Central memory CD4-positive, alpha-beta T cell (primary cell): ENCODE measurements at regions not wholly inside any gene's neighbourhood (a gene's known extent, or its start where the extent isn't known, plus 50 kb on each side); places are given as distances from the start of the nearest gene placed in this dataset.

Source experiments
- DNase-seq: peaks from one replicate; pipeline ENCODE4 v3.0.0; 2022

DNA sequence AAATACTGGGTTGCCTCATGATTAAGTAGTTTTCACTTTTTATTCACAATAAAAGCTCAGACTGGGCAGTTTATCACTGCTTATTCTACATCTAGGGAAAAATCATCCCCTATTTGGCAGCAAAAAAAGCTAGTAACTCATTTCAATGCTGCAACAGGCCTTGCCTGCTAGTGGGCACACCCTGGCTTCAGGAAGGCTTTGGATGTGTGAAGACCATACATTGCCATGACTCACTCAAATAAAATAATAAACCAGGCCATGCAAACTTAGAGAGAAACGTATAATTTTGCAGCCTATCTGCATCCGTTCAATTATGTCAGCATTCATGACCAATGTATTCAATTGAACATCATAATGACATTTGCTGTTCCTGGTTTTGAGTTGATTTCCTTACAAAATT, 402.9 kb downstream of the PIK3R1 start:
- DNase-seq: no peak

DNA sequence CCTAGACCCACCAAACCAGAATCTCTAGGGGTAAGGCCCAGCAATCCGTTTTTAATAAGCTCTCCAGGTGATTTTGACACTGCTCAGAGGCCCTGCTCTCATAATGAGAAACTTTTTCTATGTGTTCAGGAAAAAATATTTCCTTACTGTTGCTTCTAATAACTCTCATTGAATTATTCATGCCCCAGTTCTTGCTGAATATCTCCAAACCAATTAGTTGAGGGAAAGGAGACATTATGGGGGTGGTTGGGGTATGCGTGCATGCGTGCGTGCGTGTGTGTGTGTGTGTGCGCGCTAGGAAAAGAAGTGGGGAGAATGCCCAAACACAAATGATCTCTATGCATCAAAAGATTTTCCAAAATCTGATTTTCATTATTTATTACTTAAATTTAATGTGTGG, 411.4 kb downstream of the PIK3R1 start:
- DNase-seq: no peak

DNA sequence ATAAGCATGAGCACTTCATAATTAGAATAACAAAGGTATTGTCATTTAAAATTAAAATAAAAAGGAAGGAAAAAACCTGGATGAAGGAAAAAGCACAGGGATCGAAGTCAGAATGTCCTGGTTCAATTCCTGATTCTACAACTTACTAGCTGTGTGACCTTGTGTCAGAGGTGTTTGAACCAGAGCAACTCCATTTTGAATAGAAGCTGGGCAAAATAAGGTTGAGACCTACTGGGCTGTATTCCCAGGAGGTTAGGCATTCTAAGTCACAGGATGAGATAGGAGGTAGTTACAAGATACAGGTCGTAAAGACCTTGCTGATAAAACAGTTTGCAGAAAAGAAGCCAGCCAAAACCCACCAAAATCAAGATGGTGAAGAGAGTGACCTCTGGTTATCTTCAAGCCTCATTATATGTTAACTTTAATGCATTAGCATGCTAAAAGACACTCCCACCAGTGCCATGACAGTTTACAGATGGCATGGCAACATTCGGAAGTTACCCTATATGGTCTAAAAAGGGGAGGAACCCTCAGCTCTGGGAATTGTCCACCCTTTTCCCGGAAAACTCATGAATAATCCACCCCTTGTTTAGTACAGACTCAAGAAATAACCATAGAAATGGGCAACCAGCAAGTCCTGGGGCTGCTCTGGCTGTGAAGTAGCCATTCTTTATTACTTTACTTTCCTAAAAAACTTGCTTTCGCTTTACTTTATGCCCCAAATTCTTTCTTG, 412.7 kb downstream of the PIK3R1 start:
- no peak for DNase-seq

DNA sequence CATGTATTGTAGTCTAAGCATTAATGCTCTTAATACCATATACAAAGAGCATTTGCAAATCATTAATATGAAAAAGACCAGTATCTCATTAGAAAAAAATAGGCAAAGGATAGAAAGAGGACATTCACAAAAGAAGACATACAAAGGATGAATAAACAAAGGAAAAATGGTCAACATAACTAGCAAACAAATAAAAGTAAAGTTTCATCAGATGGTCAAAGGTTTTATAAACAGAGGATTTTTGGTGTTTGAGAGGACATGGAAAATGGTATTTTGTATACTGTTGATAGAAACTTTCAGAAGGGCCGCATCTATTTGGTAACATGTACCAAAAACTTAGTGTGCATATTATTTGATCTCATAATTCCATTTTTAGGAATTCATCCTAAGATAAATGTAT, 414.8 kb downstream of the PIK3R1 start:
- DNase-seq: no peak

DNA sequence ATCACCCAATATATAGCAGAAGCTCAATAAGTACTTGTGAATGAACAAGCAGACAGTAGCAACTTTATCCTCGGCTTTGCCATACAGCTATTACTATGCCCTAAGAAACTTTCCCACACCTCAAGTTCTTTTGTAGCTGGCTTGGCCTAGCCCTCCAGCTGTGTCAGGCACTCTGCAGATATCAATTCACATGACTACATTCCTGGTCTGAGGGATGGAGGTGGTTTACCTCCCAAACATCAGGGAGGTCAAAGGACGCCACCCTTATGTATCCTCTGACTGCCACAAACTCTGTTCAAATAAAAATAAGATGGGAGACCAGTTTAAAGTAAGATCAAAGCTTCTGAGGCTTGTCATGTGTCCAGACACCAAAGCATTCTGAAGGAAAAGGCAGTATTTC, 416.3 kb downstream of the PIK3R1 start:
- DNase-seq: no peak

DNA sequence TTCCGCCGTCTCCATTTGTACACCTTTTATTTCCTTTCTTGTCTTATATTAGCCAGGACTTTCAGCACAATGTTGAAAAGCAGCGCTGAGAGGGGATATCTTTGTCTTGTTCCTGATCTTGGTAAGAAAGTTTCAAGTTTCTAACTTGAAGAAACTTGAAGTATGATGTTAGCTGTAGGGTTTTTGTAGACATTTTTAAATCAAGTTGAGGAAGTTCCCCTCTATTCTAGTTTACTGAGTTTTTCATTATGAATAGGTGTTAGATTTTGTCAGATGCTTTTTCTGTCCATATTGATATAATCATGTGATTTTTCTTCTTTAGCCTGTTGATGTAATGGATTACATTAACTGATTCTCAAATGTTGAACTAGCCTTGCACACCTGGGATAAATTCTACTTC, 425.7 kb downstream of the PIK3R1 start:
- no peak for DNase-seq

DNA sequence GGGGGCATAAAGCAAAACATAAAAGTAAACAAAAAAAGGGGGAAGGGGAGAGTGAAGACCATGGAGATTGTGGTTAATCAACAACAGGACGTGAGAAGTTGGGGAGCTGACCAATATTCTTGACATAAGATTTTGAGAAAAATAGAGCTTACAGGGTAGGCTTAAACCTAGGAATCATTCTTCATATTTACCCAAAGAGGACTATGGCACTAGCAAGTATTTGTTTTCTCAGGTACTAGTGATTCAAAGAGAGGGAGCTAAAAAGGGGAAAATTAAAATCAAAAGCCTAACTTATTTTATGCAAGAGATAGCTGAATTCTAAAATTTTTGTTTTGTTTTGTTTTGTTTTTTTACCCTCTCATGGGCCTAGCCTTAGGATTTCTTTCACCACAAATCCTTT, 427.5 kb downstream of the PIK3R1 start:
- DNase-seq: no peak

DNA sequence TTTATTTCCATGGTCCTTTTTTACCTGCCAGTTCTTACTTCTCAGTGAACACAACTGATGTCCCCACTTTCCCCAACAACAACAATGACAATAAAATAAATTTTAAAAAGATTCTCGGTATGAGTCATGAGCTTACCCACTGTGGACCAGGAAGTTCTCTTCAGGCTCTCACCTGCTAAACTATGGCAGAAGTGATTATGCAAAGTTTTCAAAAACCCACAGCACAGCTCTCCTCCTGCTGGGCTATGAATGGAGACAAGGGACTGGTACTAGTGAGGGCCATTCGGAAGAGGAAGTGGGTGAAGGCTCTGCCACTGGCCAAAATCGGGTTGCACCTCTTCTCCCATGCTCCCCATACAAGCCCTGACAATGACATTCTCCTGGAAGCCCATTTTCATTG, 429.4 kb downstream of the PIK3R1 start:
- no peak for DNase-seq

DNA sequence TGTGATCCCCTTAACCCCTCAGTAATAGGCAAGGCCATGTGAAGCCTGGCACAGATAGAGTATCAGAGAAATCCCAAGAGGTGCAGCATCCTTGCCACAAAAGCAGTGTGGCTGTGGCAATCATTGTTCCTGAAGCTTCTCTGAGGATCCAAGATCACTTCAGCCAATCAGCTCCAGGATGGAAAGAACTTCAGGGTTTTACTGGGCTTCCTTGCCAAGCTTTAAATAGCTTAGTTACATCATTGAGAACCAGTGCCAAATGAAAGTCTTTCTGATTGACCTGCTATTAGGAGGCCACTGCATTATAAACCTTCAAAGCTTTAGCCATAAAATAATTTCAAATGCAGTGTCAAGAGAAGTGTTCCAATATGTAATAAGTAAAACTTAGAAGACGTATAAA, 430.6 kb downstream of the PIK3R1 start:
- DNase-seq: no peak

DNA sequence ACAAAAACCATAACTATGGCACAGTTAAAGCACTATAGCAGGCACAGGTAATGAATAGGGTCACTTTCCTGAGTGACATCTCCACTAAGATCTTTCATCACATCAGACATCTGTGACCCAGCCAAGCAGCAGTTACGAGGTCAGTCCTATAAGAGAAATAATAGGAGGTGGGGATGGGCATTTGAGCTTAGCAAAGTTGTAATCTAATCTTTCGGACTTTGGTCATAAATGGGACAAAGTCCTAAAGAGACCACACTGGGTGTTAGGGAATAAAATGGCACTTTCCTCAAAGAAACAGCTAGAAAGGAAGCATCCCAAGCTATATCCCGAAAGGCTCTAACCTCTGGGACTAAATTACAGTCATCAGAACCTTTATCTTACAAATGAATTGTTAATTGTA, 432.2 kb downstream of the PIK3R1 start:
- no peak for DNase-seq

DNA sequence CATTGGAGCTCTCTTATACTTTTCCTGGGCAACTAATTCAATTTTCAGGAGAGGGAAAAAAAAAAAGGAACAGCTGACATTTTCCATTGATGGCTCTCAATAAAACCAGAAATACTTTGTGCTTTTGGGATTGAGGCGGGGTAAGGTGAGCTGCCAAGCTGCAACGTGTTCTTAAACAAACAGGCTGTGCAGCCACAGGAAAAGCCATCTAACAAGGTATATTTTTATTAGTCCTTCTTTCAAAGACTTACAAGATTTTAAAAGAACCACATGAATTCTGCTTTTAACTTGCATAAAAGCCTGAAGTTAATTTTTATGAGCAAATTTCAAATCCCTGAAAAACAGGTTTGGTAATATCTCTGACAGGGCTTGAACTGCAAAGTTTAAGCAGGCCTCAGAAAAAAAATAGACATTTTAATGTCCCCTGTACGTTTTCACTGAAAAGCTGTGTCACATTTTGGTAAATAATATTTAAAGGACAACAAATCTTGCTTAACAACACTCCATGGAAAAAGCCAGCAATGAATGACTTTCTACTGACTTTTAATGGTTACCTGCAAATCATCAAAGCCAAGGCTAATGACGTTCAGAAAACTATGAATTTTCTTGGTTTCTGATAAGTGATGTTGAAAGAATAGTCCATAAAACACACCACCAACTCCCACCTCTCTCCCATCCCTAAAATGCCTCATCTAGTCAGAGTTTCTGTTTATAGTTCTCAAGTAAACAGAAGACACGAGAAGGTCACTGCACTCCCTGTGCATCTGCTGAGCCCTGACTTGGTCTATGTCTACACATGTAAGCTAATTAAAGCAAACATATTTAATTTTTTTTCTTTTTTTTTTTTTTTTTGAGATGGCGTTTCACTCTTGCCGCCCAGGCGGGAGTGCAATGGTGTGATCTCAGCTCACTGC, 433.6 kb downstream of the PIK3R1 start:
- DNase-seq: no peak

DNA sequence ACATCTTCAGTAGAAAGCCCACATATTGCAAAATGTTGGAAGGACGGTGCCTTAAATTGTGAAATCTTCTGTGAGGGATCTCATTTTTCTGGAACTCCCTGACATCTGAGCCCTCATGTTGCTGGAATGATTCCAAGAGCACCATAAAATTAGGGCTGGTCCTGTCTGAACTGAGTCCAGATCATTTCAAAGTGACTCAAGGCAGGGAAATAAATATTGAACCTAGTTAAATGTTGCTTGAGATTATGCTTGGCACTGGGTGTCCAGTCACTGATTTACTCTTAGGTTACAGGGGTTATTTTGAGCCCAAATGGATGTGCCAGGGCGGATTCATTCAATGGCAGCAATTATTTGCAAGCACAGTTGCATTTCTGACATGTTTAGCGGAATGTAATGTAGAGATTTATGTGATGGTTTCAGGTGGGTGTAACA, 437.0 kb downstream of the PIK3R1 start:
- no peak for DNase-seq

DNA sequence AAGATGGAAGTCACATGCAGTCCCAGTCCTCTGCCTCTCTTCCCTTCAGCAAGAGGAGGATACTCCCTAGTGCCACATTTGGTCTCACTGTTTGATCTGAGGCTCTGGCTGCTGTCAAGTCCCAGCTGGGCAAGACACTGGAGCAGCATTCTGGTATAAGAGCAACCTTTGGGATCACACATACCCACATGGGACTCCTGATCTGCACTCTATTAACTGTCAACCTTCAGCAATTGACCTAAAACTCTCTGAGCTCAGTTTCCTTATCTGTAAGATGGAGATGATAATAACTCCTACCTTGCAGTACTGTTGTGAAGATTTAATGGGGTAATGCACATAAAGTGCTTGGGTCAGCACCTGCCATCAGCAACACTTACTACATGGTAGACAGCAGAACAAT, 437.9 kb downstream of the PIK3R1 start:
- DNase-seq: no peak

DNA sequence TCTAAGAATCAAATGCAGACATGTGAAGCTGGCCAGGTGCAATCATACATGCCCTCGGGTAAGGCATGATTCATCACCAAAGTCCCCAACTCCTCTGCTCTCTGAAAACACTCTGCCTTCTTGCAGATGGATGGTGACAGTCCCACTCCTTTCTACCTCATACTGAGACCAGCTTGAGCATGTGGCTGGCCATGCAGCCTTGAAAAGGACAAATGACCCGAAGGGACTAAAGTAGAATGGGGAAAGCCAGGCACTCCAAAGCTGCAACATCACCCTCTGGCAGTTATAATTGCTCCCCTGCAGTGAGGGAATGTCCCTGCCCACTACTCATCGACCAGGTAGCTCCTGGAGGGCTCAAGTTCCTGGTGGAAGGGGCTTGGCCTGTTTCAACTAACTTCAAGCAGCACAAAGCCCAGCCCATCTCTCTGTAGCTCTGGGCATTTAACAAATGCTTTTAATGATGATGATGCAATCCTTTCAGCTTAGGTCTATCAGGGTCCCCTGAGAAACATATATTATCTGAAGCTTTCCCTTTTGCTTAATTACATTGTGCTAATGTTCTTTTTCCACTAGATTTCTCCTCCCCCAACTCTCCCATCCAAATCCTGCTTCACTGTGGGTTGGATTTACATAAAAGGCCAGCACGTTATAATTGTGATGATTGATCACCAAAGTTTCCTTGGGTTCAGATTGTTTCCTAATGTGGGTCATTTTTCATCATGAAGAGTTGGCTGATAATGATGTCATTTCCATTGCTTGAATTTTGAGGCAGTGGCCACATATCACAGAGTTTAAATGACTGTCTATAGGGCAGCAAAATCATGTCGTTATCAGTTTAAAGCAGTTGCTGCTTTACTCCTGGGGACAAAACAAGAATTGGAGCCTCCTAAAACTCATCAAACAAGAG, 436.5 kb upstream of the SLC30A5 start:
- no peak for DNase-seq

DNA sequence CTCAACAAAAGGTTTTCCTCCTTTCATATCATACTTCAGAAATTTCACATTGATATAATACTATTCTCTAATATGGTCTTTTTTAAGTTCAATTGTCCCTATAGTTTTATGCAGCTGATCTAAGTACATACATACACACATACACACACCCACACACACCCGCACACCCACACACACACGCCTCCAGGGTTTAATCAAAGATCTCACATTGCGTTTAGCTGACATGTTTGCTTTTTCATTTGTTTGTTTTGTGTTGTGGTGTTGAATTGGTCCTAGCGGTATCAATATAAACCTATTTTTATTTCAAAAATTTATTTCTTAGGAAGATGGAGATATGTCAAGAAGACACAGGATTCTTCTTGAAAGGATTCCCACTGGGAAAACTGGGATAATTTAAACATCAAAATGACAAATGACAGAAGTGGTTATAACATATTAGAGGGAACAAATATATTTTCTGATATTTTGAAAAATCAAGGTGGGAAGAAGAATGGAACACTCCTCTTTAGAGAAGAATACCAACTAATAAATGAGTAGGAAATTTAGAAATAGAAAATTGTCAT, 434.9 kb upstream of the SLC30A5 start:
- no peak for DNase-seq

DNA sequence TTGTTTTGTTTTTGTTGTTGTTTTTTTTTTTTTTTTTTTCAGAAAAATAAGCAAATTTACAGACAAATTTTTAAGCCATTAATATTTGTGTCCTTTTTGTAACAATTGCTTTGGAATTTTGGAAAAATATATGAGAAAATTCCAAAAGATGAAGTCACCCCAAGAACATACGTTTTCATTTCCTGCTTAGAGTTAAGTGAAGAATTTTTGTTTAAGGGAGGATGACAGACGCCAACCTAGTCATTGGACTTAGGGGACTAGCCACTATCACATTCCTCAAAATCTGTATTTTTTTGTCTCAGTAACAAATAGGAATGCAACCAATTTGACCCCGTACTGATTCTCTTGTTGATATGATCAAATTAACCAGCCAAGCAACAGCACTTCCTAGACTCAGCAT, 433.9 kb upstream of the SLC30A5 start:
- no peak for DNase-seq

DNA sequence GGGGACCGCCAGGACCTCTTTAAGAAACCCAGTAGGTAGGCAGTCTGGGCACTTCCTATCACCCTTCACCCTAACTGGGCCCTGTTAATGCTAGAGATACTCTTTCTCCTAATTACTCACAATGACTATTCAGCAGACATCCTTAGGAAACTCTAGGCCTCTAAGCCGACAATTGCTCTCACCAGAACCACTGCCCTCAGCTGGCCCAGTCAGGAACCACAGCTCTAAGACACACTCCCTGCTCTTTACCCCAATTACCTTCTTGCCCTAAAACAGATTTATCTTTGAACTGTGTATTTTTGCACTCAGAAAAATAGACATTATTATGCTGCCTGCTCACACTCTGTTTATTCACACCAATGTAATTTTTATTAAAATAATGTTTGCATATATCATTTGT, 432.6 kb upstream of the SLC30A5 start:
- DNase-seq: no peak

DNA sequence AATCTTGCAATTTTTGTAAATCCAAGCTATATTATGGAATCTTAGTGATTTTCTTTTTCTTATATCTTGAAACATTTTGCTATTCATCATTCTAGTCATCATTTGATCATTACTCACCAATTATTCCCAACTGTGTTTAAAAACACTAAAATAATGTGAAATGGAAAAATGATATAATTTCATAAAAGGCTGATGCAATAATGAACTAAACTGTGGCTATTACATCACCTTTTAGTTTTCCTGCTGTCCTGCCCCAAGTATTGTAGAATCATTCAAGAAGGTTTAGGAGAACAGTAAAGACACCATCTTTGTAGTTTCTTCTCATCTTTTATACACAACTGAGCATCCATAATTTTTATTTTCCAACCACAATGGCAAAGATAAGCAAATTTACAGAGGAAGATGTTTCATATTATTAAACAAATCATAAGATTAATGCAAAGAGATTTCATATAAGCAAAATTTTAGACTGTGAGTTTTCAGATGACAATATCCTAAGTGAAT, 431.0 kb upstream of the SLC30A5 start:
- no peak for DNase-seq

DNA sequence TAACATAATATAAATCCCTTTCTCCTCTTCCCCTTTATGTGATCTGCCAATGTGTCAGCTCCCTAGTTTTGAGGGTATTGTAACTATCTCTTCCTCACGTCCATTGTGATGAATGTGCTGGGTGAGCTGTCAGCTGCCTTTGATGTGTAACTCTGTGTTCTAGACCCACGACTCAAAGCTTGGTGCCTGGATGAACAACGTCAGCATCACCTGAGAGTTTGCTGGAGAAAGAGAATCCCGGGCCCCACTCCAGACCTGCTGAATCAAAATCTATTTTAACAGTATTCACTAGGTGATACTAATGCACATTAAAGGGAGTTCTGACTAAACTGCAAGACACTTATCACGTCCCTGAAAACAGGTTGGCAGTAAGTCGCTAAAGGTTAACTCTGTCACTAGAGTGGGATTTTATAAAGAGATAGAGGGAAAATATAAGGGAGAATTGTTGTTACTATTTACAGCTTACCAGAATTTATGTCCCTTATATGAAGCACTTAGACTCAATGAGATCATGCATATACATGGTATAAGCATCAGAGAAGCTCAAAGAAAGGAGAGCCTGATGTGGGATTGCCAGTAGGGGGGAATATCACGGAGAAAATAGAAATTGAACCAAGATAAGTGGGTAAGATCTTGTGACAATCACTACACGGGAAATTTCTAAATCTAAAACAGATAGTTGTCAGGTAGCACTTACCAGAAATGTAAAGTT, 423.8 kb upstream of the SLC30A5 start:
- DNase-seq: no peak

DNA sequence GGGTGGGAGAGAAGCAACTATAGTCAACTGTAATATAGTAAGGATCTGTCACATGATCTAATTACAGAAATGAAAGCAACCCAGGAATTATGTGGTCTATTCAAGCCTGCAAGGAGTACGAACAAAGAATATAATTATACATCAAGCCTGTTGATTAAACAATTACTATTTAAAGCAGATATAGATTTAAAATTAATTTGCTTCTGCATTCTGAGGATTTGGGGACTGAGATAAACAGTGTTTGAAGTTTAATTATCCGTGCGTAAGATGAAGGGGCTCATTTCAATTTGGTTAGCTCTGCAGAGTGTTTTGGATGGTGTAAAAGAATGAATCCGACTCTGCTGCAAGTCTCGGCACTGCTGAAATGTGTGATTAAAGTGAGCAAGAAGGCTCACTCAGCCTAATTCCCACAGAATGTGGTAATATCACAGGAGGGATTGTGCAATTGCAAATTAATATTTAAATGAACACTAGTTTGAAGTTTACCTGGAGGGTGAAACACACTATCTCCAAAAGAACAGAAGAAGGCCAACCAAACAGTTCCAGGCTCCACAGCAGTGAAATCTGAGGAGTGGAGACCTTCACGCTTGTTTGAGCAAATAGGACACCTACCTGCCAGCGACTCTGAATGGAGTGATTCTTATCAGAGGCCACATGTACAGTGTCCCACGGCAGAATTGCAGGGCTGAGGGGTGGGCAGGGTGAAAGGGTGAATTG, 420.6 kb upstream of the SLC30A5 start:
- no peak for DNase-seq

DNA sequence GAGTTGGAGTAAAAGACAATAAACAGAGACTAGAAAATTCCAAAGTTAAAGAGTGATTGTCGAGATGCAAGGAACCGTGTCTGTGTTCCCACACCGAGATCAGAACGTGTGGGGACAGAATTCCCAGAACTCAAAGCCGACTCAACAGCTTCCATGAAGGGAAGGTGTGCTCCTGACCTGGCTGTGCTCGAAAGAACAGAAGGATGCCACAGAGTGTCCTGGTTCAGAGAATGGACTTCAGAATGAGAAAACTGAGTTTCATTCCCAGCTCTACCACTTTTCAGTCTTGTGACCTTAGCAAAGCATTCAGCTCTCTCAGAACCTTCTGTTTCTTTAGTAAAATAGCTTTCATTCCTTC, 420.0 kb upstream of the SLC30A5 start:
- no peak for DNase-seq
